GM12878 (cell line): ENCODE measurements at regions not wholly inside any gene's neighbourhood (a gene's known extent, or its start where the extent isn't known, plus 50 kb on each side); places are given as distances from the start of the nearest gene placed in this dataset.

Experiments used
- ATAC-seq: fragments of 200-7000 bp; cut with Tn5 transposase; 3 replicates; pipeline ENCODE4 v1.9.1; 2020; ENCODE audit warnings: mild to moderate bottlenecking, moderate library complexity
- BruUV-seq: library from RNA; stranded (reverse); fragments of 400-500 nt; replicated peaks from 2 replicates; lab custom pipeline; 2021; lab: Mats Ljungman, UMichigan
- CTCF ChIA-PET: fragments of 300-600 bp; sonication (Branson Sonifier 250); formaldehyde crosslinking; extraction: SDS; loops from one replicate; lab custom pipeline; 2021; ENCODE audit warnings: inconsistent platforms; lab: Yijun Ruan, JAX
- POLR2A ChIA-PET: fragments of 350-600 bp; formaldehyde crosslinking; extraction: SDS; loops from one replicate; lab custom pipeline; 2021; ENCODE audit warnings: inconsistent platforms; lab: Charles Lee
- RAD21 ChIA-PET: fragments of 300-600 bp; sonication (Branson Sonifier 250); formaldehyde crosslinking; loops from one replicate; lab custom pipeline; 2023; ENCODE audit warnings: antibody characterized with exemption; ENCODE audit not compliant: unreplicated experiment; lab: Charles Lee
- SMC1A ChIA-PET: fragments of 300-600 bp; sonication (Branson Sonifier 250); formaldehyde crosslinking; loops from one replicate; lab custom pipeline; 2023; ENCODE audit not compliant: unreplicated experiment, uncharacterized antibody; lab: Charles Lee
- DNase-seq: peaks from one replicate; pipeline ENCODE4 v3.0.0-alpha.2; 2011; ENCODE audit warnings: low read depth, low spot score
- FAIRE-seq: peaks from 3 replicates; lab custom pipeline; 2011; peaks lifted over from hg19 to GRCh38; lab: Jason Lieb, UNC
- H2AFZ ChIP-seq: 2 replicates; pipeline ENCODE4 v1.6.0; 2011; ENCODE audit warnings: low read depth, low read length, control low read depth; ENCODE audit not compliant: control insufficient read depth
- H3K27ac ChIP-seq: 2 replicates; pipeline ENCODE4 v1.5.1; 2011; ENCODE audit warnings: control low read depth; ENCODE audit not compliant: control insufficient read depth, insufficient read depth
- H3K27me3 ChIP-seq, 2 experiments: replicated peaks in 1 of 2; 2 replicates each; pipeline versions ENCODE4 v1.6.0 to v1.6.1; 2011; ENCODE audit warnings: low read length in 1 of 2; ENCODE audit not compliant: control insufficient read depth in 2 of 2, insufficient read depth in 2 of 2
- H3K36me3 ChIP-seq, 2 experiments: 2 replicates each; pipeline ENCODE4 v1.5.1; 2011; ENCODE audit warnings: low read length in 1 of 2; ENCODE audit not compliant: control insufficient read depth in 2 of 2, insufficient read depth in 2 of 2
- H3K4me1 ChIP-seq: 2 replicates; pipeline ENCODE4 v1.6.1; 2011; ENCODE audit warnings: mild to moderate bottlenecking, low read length, moderate library complexity, mixed read lengths; ENCODE audit not compliant: control insufficient read depth, insufficient read depth
- H3K4me2 ChIP-seq: 2 replicates; pipeline ENCODE4 v1.6.0; 2011; ENCODE audit warnings: control low read depth; ENCODE audit not compliant: control insufficient read depth, insufficient read depth
- H3K4me3 ChIP-seq: fragments of 200-600 bp; sonication (generic); 2 replicates; pipeline ENCODE4 v1.5.1; 2016
- H3K79me2 ChIP-seq: 2 replicates; pipeline ENCODE4 v1.6.0; 2011; ENCODE audit warnings: low read length; ENCODE audit not compliant: control insufficient read depth, insufficient read depth
- H3K9ac ChIP-seq: 2 replicates; pipeline ENCODE4 v1.8.0; 2011; ENCODE audit warnings: low read length, control low read depth, mixed read lengths; ENCODE audit not compliant: control insufficient read depth, insufficient read depth
- H3K9me3 ChIP-seq: replicated peaks from 3 replicates; pipeline ENCODE4 v1.5.1; 2011; ENCODE audit warnings: mild to moderate bottlenecking, low read length; ENCODE audit not compliant: control insufficient read depth, insufficient read depth
- H4K20me1 ChIP-seq: 2 replicates; pipeline ENCODE4 v1.6.0; 2011; ENCODE audit not compliant: control insufficient read depth, insufficient read depth
- ATF3 ChIP-seq: IDR thresholded peaks from 2 replicates; pipeline ENCODE4 v1.6.1; 2011; ENCODE audit warnings: low read depth, mild to moderate bottlenecking, low read length, moderate library complexity, borderline replicate concordance; ENCODE audit errors: extremely low read depth
- BHLHE40 ChIP-seq, 2 experiments: fragments of 450-650 bp in 1 of 2; IDR thresholded peaks; 2 replicates each; pipeline ENCODE4 v1.6.1; 2011 to 2017; ENCODE audit warnings: low read depth in 2 of 2, borderline replicate concordance in 1 of 2, improper control_type of control experiment in 1 of 2, low read length in 1 of 2, mild to moderate bottlenecking in 1 of 2
- CBX3 ChIP-seq: fragments of 200-600 bp; sonication (generic); IDR thresholded peaks from 2 replicates; pipeline ENCODE4 v1.6.1; 2016; ENCODE audit warnings: low read depth, borderline replicate concordance
- IKZF2 ChIP-seq, 2 experiments: fragments of 450-650 bp; IDR thresholded peaks; 2 replicates each; pipeline ENCODE4 v1.6.1; 2017; ENCODE audit warnings: mild to moderate bottlenecking in 2 of 2, moderate library complexity in 2 of 2
- IRF3 ChIP-seq: fragments of 450-650 bp; IDR thresholded peaks from 2 replicates; pipeline ENCODE4 v1.6.1; 2014; ENCODE audit warnings: mild to moderate bottlenecking
- JUNB ChIP-seq: IDR thresholded peaks from 2 replicates; pipeline ENCODE4 v1.6.1; 2016; ENCODE audit warnings: antibody characterized with exemption, mild to moderate bottlenecking
- MTA2 ChIP-seq: fragments of 450-650 bp; IDR thresholded peaks from 2 replicates; pipeline ENCODE4 v1.6.1; 2016; ENCODE audit warnings: low read depth, mild to moderate bottlenecking, moderate library complexity
- NFIC ChIP-seq: IDR thresholded peaks from 2 replicates; pipeline ENCODE4 v1.6.1; 2012; ENCODE audit warnings: low read depth, mild to moderate bottlenecking, inconsistent platforms, low read length, moderate library complexity
- PKNOX1 ChIP-seq: fragments of 450-650 bp; IDR thresholded peaks from 2 replicates; pipeline ENCODE4 v1.6.1; 2016; ENCODE audit warnings: mild to moderate bottlenecking
- POU2F2 ChIP-seq: IDR thresholded peaks from 3 replicates; pipeline ENCODE4 v1.6.1; 2011; ENCODE audit warnings: low read depth, mild to moderate bottlenecking, low read length, borderline replicate concordance
- SUPT20H ChIP-seq: IDR thresholded peaks from 2 replicates; pipeline ENCODE4 v1.6.1; 2011; ENCODE audit warnings: low read depth, mild to moderate bottlenecking, low read length, moderate library complexity, borderline replicate concordance; ENCODE audit not compliant: control insufficient read depth
- YBX1 ChIP-seq: fragments of 450-650 bp; IDR thresholded peaks from 2 replicates; pipeline ENCODE4 v1.6.1; 2016; ENCODE audit warnings: antibody characterized with exemption
- ZBTB33 ChIP-seq: fragments of 450-650 bp; IDR thresholded peaks from 2 replicates; pipeline ENCODE4 v1.6.1; 2017; ENCODE audit warnings: mild to moderate bottlenecking
- ZNF622 ChIP-seq: fragments of 450-650 bp; IDR thresholded peaks from 2 replicates; pipeline ENCODE4 v1.6.1; 2017; ENCODE audit warnings: mild to moderate bottlenecking, inconsistent platforms
- ZZZ3 ChIP-seq: IDR thresholded peaks from 2 replicates; pipeline ENCODE4 v1.6.1; 2011; ENCODE audit warnings: low read depth; ENCODE audit not compliant: control insufficient read depth, insufficient read length
- WGBS: methylation state at CpG from one replicate; pipeline ENCODE4 v1.1.6; 2016; ENCODE audit warnings: low lambda C conversion rate; ENCODE audit not compliant: insufficient replicate concordance, insufficient coverage; ENCODE audit errors: missing lambda C conversion rate; 5-methylcytosine and 5-hydroxymethylcytosine counted together
- in situ Hi-C: fragments of 300-500 bp; cut with MboI; formaldehyde crosslinking; loops from 9 replicates; pipeline ENCODE4 v1.14.3; 2018; ENCODE audit warnings: mixed read lengths
- intact Hi-C: fragments of 100-400 bp; cut with micrococcal nuclease; formaldehyde crosslinking; loops from one replicate; pipeline ENCODE4 v1.14.2; 2022; ENCODE audit not compliant: unreplicated experiment

- ChIA-PET CTCF (no interaction called here), POLR2A (no interaction called here), SMC1A (no interaction called here), RAD21 (no interaction called here)
- DNase-seq (no peak), FAIRE-seq (no peak), ATAC-seq (no peak)
- no peaks in the 10 kb centered on the region for H3K79me2 ChIP-seq
- in situ Hi-C loops, result no loop called here
- BruUV-seq, result no TSS peak
- 57% methylated on average over 5 of the region's 5 CpGs for WGBS
- H3K9me3 ChIP-seq, result no peaks in the 10 kb centered on the region
- no peaks in the 10 kb centered on the region for H3K36me3 ChIP-seq
- no peak overlapping the region for H3K4me2 ChIP-seq
- H3K4me1 ChIP-seq, result no peaks in the 10 kb centered on the region
- no peaks in the 10 kb centered on the region for H4K20me1 ChIP-seq
- no peak overlapping the region for H3K4me3 ChIP-seq
- peaks cover 0 to 1% of the 10 kb centered on the region in 2 experiments; a peak in 1 of 4 replicates for H3K27me3 ChIP-seq
- no peak for TF ChIP-seq PKNOX1
- no peak for TF ChIP-seq CBX3
- TF ChIP-seq BHLHE40 (IDR thresholded peaks at IDR 0.05; ENCODE audit: borderline replicate concordance in 1 of 2, low read depth in 2 of 2, low read length in 1 of 2), result no peak
- TF ChIP-seq POU2F2, result no peak
- TF ChIP-seq SUPT20H, result no peak
- no peak for TF ChIP-seq ZZZ3
- no peak for TF ChIP-seq YBX1
- no peak for TF ChIP-seq IKZF2 (IDR thresholded peaks at IDR 0.05)
- TF ChIP-seq MTA2, result no peak
- TF ChIP-seq NFIC, result no peak
- TF ChIP-seq ZBTB33, result no peak
- no peak for TF ChIP-seq JUNB
- TF ChIP-seq IRF3, result no peak
- no peak for TF ChIP-seq ATF3
- no peak for TF ChIP-seq ZNF622
- no peak overlapping the region for H2AFZ ChIP-seq
- no peak overlapping the region for H3K27ac ChIP-seq
- no peak overlapping the region for H3K9ac ChIP-seq
- intact Hi-C loops, result no loop called here
These were observed 85.9 kb upstream of the NPVF start for GRCh38 chr7:25314094-25314730.
